ENCODE measurements at regions not wholly inside any gene's neighbourhood (a gene's known extent, or its start where the extent isn't known, plus 50 kb on each side); places are given as distances from the start of the nearest gene placed in this dataset.

DNA sequence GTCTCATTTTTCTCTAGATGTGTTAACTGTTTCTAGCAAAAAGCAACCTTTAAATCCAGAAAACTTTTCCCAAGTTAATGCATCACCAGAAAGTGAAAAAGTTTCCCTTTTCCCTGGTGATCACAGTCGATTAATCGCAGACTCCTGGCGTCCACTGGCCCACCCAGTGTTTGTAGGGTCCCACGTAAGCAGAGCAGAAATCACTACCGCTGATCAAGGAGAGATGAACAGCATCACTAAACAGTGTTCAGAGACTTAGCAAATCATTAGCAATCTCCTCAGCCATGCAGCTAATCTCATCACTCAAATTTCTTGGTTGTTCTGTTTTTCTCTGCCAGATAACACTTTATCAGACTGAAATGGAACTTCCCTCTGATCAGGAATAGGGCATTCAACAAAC is 184.2 kb downstream of the EFNB2 start:
- intact Hi-C loops (cut with micrococcal nuclease) = no loop called here

DNA sequence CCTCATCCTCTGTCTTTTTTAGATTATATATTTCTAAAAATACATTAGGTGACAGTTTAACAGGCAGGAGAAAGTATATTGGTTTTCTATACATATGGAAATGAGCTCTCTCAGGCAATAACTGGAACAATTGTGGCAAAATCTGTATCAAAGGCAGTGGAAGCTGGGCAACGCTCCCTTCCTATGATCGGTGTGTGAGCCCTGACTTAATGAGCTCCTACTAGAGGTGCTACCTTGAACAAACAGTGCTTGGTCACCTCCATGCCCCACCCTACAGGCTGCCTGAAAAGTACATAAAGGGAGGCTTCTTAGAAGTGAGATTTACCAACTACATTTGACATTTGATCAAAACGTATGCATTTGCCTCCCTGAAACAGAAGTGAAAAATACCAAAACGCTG is 185.3 kb downstream of the EFNB2 start:
- intact Hi-C loops (cut with micrococcal nuclease) = no loop called here

DNA sequence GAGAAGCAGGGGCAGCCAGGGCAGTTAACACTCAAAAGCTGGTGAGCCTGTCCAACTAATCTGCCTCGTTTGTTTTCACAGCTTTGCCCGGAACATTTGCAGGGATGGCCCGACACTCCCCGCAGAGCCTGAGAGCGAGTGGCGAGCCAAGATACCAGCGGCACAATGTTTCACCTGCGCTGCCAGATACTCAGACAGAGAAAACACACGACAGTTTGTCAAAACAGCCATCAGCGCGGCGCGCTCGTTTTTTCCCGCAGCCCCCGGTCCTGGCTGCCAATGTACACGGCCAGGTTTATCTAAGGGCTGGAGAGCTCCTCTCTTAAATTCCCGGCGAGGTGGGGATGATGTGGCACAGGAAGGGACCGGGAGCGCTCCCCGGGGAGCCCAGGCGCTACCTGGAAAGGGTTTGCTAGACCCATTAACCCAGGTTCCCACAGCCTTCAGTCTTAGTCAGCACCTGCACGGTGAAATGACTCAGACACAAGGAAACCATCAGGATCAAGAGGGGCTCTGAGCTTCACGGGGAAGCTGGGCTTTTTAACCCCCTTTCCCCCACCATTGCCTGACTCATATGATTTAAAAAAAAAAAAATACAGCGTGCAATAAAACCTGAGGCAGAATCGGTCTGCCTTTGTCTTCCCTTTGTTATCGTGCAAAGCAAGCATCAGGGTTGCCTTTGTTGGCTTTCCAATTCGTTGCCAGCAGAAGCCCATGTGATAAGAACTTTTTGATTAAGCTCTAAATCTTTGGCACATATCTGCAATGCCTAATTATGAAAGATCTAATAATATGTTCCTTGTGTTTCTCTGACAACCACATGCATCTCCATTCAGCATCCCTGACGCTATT is 186.2 kb downstream of the EFNB2 start:
- intact Hi-C loops (cut with micrococcal nuclease) = loop anchor here (10.0 kb wide), 1 partner anchor 185 kb away; the partner anchor contains the start of gene EFNB2

DNA sequence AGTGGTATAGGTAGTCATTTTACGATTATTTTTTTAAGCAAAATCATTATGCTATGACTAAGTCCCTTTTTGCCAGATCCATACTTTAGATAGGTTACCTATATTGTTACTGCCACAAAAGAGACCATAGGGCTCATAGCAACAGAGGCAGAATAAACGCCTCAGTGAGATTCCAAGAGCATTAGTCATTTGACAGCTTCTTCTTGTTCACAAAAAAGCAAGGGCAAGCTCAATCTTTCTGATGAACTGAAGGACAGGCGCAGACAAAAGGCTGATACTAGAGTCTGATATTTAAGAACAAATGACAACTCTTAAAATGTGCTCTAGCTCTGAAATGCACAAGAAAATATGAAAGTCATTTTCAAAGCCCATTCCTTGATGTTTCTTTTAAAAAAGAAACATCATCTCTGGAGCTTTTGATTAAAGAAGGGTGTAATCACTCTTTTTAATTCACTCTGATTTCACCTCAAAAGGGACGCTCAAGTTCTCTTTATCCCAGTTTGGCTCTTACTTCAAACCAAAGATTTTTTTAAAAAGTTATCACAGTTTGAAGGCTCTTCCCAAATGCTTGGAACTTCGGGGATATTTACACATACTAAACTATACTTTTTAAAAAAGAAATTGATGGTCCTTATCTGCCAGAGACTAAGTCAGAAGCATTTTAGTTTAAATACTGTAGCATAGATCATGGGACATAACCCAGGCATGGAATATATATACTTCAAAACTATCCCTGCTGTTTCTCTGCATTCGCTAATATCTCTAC is 187.2 kb downstream of the EFNB2 start:
- intact Hi-C loops (cut with micrococcal nuclease) = loop anchor here (10.0 kb wide), 1 partner anchor 187 kb away; the partner anchor contains the start of gene EFNB2

DNA sequence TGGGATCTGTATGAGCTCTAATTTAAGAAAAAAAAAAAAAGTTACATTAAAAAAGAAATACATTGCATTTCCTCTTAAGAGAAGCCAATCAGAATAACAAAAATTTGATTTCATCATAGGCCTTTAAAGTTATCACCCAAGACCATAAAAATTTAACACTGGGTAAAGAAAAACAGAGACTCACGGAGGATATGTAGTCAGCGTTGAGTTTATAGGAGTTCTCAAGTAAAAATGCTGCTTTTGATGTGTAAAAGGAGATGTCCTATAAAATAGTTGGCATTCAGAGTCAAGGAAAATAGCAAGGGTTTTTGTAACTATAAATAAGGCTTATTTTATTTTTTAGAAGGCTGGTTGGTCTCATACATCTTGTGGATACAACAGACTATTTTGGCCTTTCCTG is 191.1 kb downstream of the EFNB2 start:
- intact Hi-C loops (cut with micrococcal nuclease) = loop anchor here (10.0 kb wide), 1 partner anchor 190 kb away; the partner anchor contains the start of gene EFNB2

DNA sequence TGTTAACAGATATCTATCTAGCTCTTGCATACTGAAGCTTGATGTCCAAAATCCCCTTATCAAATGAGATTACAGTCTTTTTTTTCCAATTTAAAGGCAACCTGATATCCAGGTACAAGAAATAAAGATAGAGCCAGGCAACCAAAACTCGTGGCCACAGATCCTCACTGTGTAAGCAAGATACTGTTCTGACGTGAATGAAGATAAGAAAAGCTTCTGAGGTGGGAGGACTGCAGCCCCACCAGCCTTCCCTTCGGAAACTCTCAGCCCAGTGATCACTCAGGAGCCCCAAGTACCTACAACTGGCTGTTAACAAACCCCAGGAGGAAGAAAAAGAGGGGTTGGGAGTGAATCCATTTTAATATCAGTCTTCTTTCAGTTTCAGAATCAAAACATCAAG is 191.6 kb downstream of the EFNB2 start:
- intact Hi-C loops (cut with micrococcal nuclease) = loop anchor here (10.0 kb wide), 1 partner anchor 191 kb away; the partner anchor contains the start of gene EFNB2

DNA sequence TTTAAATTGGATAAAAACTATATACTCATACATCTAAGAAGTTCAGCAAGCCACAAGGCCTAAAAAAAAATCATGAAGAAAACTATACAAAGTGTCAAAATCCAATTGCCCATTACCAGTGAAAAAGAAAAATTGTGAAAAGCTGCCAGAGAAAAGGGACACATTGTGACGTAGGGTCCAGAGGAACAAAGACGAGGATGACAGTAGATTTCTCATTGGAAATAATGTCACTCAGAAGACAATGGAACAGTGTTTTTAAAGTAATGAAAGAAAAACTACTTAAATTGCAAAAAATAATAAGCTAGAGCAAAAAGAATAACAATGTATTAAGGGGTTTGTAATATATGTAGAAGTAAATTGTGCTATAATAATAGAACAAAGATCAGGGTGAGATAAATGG is 195.2 kb downstream of the EFNB2 start:
- intact Hi-C loops (cut with micrococcal nuclease) = loop anchor here (10.0 kb wide), 1 partner anchor 195 kb away; the partner anchor contains the start of gene EFNB2

DNA sequence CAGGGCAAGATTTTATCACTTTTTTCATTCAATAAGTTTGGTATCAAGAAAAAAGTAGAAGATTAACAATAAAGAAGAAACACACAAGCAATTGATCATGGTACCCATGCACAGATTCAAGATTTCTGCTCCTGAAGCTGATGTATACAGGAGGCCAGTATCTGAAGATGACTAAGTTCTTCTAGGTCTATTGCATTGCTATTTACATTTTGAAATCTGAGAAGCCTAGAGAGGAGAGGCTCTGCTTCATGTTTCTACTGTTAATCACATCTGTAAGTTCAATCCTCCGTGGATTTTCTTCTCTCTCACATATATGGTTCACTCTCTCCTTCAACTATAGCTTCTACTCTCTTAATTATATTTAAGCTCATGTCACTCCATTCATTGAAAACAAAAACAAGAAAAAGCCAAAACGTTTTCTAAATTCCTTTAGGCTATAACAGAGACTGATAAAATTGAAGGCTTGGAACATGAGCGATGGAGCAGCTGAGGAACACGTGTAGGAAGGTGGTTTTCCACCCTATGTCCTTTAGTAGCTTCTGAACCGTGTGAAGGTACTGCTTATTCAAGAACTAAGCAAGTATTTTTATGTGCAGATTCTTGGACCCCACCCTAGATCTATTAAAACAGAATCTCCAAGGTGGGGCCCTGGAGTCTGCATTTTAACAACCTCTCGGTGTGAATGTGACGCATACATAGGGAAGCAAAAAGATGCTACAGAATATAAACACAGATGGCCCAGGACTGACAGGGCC is 198.2 kb downstream of the EFNB2 start:
- intact Hi-C loops (cut with micrococcal nuclease) = no loop called here

DNA sequence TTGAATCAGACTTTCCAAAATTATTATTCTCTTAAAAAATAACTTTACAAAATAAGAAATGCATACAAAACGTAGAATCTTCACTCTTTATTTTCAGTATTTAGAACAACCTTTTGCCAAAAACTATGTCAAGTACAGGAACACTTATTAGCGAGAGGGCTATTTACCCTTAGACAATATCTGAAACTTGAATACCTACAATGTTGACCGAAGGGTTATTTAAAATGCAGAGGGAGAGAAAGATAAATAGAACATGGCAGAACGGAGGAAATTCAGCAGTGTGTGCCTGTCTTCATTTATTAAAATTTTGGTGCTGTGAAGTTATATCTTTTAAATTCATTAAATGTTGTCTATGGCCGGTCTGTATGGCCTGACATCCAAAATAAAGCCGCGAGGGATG is 198.8 kb downstream of the EFNB2 start:
- intact Hi-C loops (cut with micrococcal nuclease) = no loop called here

DNA sequence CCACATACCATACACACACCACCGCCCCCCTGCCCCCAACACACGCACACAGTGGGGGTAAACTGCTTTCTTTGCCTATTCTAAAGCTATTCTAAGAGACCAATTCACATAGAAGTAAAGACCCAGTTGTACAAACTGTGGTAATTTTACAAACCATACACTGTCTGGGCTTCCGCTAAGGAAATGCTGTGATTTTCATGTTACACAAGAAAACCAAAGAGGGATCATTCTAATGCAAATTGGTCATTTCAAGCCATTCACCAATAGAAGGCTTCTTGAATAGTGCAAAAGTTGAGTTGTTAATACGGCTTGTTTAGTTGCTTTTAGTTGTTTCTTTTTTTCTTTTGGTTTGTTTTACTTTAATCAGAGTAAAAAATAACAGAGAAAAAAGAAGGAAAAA is 202.8 kb downstream of the EFNB2 start:
- intact Hi-C loops (cut with micrococcal nuclease) = no loop called here

DNA sequence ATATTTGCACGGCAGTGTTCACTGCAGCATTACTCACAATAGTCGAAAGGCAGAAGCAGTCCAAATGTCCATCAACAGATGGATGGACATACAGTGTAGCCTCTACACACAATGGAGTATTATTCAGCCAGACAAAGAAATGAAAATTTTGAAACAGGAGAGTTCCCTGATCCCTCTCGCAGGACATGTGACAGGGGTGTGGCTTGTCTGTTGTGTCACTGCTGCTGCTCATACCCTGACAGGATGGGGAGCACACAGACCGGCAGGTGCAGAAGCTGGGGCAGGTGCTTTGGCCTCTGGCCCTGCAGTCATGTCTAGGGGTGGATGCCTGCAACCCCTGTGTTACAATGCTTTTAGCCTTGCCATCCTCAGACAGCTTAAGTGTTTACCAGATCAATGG is 204.3 kb downstream of the EFNB2 start:
- intact Hi-C loops (cut with micrococcal nuclease) = no loop called here

DNA sequence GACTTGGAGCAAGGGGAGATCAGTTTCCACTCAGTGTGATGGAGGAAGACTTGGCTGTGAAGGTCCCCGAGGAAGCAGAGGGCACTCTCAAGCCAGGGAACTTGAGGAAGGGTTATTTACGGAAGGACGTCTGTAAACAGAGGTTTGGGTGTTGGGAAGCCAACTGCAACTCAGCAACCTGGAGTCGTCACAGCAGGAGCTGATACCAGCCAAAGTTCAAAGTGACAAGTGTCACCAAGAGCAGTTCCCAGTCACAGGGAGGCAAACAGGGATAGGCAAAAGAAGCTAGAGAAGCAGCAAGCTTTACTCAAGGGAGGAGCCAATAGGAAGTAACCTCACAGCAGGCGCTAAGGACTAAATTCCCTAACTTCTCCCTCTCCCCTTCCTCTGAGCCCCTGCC is 205.5 kb downstream of the EFNB2 start:
- intact Hi-C loops (cut with micrococcal nuclease) = no loop called here

DNA sequence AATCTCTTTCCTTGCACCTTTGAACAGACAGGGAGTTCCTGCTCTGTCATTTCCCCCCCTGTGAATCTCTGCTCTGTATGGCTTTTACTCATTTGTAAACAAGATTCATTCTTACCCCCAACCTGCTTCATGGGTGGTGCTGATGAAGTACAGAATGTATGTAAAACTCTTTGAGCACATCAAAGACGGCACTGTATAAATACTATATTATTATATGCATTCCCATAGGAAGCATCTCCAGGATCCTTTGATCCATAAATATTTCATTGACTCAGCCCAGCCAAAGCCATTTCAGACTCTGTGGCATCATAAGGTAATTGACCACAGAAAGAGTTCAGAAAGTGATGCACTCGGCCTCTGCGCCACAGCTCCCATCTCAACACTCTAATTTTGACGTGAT is 208.7 kb downstream of the EFNB2 start:
- intact Hi-C loops (cut with micrococcal nuclease) = no loop called here

DNA sequence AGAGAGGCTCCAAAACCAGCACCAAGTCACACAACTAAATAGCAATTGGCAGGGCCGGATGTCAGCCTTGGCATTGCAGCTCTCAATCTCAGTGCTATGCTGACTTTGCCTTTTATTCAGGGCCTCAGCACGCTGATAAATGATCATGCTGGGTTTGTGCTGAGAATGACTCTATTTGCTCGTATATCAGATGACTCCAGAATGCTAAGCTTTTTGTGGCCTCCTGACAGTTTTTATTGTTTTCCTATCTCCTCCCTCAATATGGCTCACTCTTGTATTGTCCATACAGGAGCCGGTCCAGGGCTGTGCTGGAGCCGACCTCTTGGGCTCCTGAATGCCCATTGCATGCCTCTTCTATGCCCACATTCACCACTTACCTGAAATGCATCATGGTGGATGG is 211.0 kb downstream of the EFNB2 start:
- intact Hi-C loops (cut with micrococcal nuclease) = no loop called here

DNA sequence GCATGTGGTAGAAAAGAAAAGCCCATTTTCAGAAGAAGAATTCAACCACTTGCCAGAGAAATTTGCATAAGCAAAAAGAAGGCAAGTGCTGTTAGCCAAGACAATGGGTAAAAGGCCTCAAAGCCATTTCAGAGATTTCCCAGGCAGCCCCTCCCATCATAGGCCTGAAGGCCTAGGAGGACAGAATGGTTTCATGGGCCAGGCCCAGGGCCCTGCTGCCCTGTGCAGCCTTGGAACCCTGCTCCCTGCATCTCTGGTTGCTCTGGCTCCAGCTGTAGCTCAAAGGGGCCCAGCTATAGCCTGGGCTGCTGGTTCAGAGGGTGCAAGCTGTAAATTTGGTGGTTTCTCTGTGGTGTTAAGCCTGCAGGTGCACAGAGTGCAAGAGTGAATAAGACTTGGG is 212.8 kb downstream of the EFNB2 start:
- intact Hi-C loops (cut with micrococcal nuclease) = no loop called here

DNA sequence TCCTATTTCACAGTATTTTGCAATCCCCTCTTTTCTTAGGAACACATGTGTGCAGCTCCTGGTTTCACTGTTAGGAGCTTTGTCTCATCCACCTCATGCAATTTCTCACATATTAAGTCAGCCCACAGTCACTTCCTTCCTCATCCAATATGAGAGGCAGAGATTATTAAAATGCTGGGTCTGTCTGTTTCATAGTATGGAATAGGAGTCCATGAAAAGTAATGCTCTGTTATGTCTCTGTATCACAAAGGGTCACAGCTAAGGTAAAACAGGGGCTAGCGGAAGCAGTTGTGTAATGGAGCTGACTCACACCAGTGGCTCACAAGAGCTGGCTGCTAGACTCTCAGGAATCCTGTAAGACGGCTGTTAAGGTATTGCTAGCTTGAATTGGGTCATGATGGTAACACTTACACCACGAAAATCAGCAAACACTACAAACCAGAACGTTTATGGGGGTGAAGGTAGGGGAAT is 216.5 kb downstream of the EFNB2 start:
- intact Hi-C loops (cut with micrococcal nuclease) = no loop called here

DNA sequence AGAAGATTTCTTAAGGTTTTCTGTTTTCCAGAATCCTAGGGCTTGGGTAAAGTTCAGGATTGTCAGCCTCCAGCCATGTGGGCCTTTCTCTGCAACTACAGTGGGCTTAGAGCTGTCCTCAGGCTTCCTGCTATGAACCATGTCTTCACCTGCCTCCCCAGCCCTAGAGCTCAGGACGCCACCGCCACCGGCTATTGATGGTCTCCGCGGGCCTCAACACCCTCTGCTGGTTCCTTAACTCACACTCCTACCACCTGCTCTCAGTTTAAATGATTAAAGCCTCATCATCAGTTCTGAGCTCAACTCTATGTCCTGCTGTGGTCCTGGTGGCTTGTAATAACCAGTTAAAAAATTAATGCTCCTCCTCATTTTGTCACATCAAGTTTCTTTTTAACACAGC is 221.0 kb downstream of the EFNB2 start:
- intact Hi-C loops (cut with micrococcal nuclease) = no loop called here

DNA sequence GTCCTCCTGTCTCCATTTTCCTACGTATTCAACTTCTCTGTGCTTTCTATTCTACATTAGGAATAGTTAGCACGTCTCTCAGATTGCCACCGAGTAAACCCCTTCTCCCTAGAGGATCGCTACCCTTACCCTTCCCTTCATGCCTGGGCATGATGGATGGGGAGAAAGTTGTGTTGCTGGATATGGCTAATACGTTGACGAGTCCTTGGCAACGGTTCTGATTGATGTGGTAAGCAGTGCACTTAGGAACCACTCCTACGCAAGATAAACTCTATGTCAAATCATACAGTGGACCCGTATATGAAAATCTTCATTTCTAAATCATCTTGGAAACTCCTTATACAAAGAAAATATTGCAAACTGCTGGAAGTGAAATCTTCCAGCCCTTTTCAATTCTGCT is 224.5 kb downstream of the EFNB2 start:
- intact Hi-C loops (cut with micrococcal nuclease) = no loop called here

DNA sequence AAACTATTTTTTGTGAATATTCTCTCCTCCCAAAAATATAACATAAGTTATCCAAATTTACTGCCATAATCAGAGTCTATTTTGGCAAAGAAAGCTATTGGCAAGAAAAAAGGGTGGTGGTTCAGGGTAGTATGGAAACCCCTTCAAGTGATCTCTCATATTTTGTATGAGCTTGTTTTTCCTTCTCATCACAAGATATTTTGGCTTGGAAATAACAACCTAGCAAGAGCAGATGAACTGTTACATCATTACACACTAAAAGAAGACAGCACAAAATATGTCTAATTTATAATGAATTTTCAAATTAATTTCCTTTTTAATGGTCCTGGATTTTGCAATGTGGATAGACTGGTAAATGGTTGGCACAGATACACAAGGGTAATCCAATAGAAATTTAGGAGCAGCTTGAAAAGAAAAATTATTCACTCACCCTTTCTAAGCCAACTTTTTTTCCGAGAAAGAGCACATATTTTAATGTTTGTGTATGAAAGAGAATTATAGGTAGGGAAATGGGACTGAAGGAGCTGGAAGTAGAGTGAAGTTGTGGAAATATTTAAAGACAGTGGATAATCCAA is 225.1 kb downstream of the EFNB2 start:
- intact Hi-C loops (cut with micrococcal nuclease) = no loop called here

DNA sequence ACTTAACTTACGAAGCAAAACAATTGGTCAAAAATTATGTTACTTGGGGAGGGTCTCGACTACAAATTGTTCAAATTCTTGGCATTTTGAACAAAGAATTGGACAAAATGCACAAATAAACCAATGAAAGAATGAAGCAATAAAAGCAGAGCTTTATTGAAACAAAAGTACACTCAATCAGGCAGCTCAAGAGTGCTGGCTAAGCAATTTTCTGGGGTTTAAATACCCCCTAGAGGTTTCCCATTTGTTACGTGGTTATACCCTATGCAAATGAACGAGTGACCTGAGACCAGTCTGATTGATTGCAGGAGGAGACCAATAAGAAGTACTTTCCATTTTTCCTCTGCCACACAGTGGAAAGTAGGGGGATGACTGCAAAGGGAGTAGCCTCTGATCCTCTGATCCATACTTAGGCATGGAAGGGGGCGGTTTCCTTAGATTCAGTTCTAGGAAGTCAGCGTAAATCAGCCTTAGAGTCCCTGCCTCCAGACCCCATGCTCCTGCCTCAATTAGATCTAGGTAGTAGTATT is 228.6 kb downstream of the EFNB2 start:
- intact Hi-C loops (cut with micrococcal nuclease) = no loop called here

DNA sequence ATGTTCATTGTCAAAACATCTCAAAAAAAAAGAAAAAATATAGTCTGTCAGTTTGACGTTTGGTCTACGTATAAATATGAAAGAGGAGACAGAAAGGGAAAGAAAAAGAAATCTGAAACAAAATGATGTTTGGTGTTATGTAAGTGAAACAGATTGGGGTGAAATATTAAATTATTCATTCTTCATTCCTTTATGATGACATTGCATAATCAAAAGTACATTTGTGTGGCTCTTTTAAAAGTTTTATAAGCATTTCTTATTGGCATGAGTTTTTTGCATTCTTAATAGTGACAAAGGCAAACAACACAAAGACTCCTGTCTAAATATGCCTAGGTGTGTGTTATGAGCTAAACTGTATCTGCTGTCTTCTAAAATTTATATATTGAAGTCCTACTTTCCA is 232.6 kb downstream of the EFNB2 start:
- intact Hi-C loops (cut with micrococcal nuclease) = no loop called here

Measured in T-helper 1 cell treated with Interleukin-12 subunit alpha and Interleukin-12 subunit beta and Interleukin-4 antibody, amounts not matched to agents 30 ng/mL and 1 ng/mL, for 36 hours (primary cell).